IMR-90 (cell line): ENCODE measurements at regions not wholly inside any gene's neighbourhood (a gene's known extent, or its start where the extent isn't known, plus 50 kb on each side); places are given as distances from the start of the nearest gene placed in this dataset.

Experiments used
- ATAC-seq: fragments of 200-7000 bp; cut with Tn5 transposase; 2 replicates; pipeline ENCODE4 v1.9.1; 2020; ENCODE audit warnings: low read depth, mild to moderate bottlenecking, moderate library complexity
- BruUV-seq: library from RNA; stranded (reverse); fragments of 400-500 nt; replicated peaks from 2 replicates; lab custom pipeline; 2021; lab: Mats Ljungman, UMichigan
- CTCF ChIA-PET: fragments of 300-600 bp; formaldehyde crosslinking; extraction: SDS; loops from one replicate; lab custom pipeline; 2021; ENCODE audit warnings: antibody characterized with exemption; lab: Yijun Ruan, JAX
- POLR2A ChIA-PET: fragments of 300-600 bp; sonication (Branson Sonifier 250); formaldehyde crosslinking; loops from one replicate; lab custom pipeline; 2022; ENCODE audit warnings: antibody characterized with exemption; ENCODE audit not compliant: unreplicated experiment; lab: Charles Lee
- DNase-seq: peaks from one replicate; pipeline ENCODE4 v3.0.0; 2013
- H2AFZ ChIP-seq: replicated peaks from 2 replicates; pipeline ENCODE3; 2013; ENCODE audit warnings: low read length, mild to moderate bottlenecking; ENCODE audit not compliant: poor library complexity
- H2AK5ac ChIP-seq: 2 replicates; pipeline ENCODE4 v1.6.1; 2013; ENCODE audit warnings: low read depth, low read length, inconsistent platforms
- H2AK9ac ChIP-seq: replicated peaks from 2 replicates; pipeline ENCODE3; 2013; ENCODE audit warnings: mild to moderate bottlenecking, low read depth, low read length, moderate library complexity; ENCODE audit not compliant: poor library complexity
- H2BK120ac ChIP-seq: 2 replicates; pipeline ENCODE4 v1.6.1; 2013; ENCODE audit warnings: low read depth, low read length, inconsistent platforms
- H2BK15ac ChIP-seq: 3 replicates; pipeline ENCODE4 v1.6.1; 2013; ENCODE audit warnings: low read depth, low read length, inconsistent platforms
- H2BK20ac ChIP-seq: 2 replicates; pipeline ENCODE4 v1.6.1; 2013; ENCODE audit warnings: low read depth, mild to moderate bottlenecking, inconsistent platforms, low read length, moderate library complexity
- H2BK5ac ChIP-seq: 2 replicates; pipeline ENCODE4 v1.6.1; 2013; ENCODE audit warnings: mild to moderate bottlenecking, low read depth, low read length, inconsistent platforms; ENCODE audit not compliant: poor library complexity, severe bottlenecking
- H3K14ac ChIP-seq: replicated peaks from 2 replicates; pipeline ENCODE4 v1.6.1; 2013; ENCODE audit warnings: low read depth, low read length, inconsistent platforms
- H3K18ac ChIP-seq: 2 replicates; pipeline ENCODE4 v1.6.1; 2013; ENCODE audit warnings: low read depth, low read length, control low read depth
- H3K23ac ChIP-seq: 2 replicates; pipeline ENCODE4 v1.6.1; 2013; ENCODE audit warnings: low read depth, low read length, inconsistent platforms
- H3K27ac ChIP-seq: 2 replicates; pipeline ENCODE4 v1.5.1; 2013; ENCODE audit warnings: mild to moderate bottlenecking, control low read depth, low read length; ENCODE audit not compliant: insufficient read depth
- H3K27me3 ChIP-seq: 2 replicates; pipeline ENCODE4 v1.6.1; 2013; ENCODE audit warnings: low read length; ENCODE audit not compliant: control insufficient read depth, insufficient read depth
- H3K36me3 ChIP-seq: 2 replicates; pipeline ENCODE4 v1.6.1; 2013; ENCODE audit warnings: low read length, mixed read lengths; ENCODE audit not compliant: control insufficient read depth, insufficient read depth
- H3K4ac ChIP-seq: 2 replicates; pipeline ENCODE4 v1.6.1; 2013; ENCODE audit warnings: low read depth, low read length, inconsistent platforms
- H3K4me1 ChIP-seq: 2 replicates; pipeline ENCODE4 v1.6.1; 2013; ENCODE audit warnings: low read length, mixed read lengths; ENCODE audit not compliant: control insufficient read depth, insufficient read depth
- H3K4me2 ChIP-seq: 2 replicates; pipeline ENCODE4 v1.6.1; 2013; ENCODE audit warnings: low read depth, mild to moderate bottlenecking, control low read depth, low read length, moderate library complexity
- H3K4me3 ChIP-seq: 2 replicates; pipeline ENCODE4 v1.5.1; 2013; ENCODE audit warnings: low read depth, mild to moderate bottlenecking, control low read depth, low read length, moderate library complexity; ENCODE audit not compliant: insufficient read depth
- H3K56ac ChIP-seq: 2 replicates; pipeline ENCODE4 v1.6.1; 2013; ENCODE audit warnings: low read length, inconsistent platforms; ENCODE audit not compliant: insufficient read depth; ENCODE audit errors: extremely low read depth
- H3K79me1 ChIP-seq, 2 experiments: 2 replicates each; pipeline ENCODE4 v1.6.1; 2013; ENCODE audit warnings: low read length in 2 of 2, inconsistent platforms in 1 of 2, low read depth in 1 of 2
- H3K9ac ChIP-seq: 2 replicates; pipeline ENCODE4 v1.6.1; 2013; ENCODE audit warnings: low read depth, low read length, control low read depth
- H3K9me1 ChIP-seq: 2 replicates; pipeline ENCODE4 v1.6.1; 2013; ENCODE audit warnings: low read length, inconsistent platforms; ENCODE audit not compliant: insufficient read depth
- H3K9me3 ChIP-seq: 2 replicates; pipeline ENCODE4 v1.6.1; 2013; ENCODE audit warnings: low read length; ENCODE audit not compliant: control insufficient read depth, insufficient read depth
- H4K20me1 ChIP-seq: 2 replicates; pipeline ENCODE4 v1.6.1; 2013; ENCODE audit warnings: low read length, inconsistent platforms; ENCODE audit not compliant: insufficient read depth
- H4K5ac ChIP-seq: 2 replicates; pipeline ENCODE4 v1.6.1; 2013; ENCODE audit warnings: mild to moderate bottlenecking, low read depth, low read length, control low read depth
- H4K8ac ChIP-seq, 2 experiments: 2 replicates each; pipeline ENCODE4 v1.6.1; 2013; ENCODE audit warnings: low read depth in 2 of 2, low read length in 2 of 2, control low read depth in 1 of 2, inconsistent platforms in 1 of 2
- H4K91ac ChIP-seq: 2 replicates; pipeline ENCODE4 v1.6.1; 2013; ENCODE audit warnings: low read depth, low read length, inconsistent platforms; ENCODE audit not compliant: insufficient read depth
- BHLHE40 ChIP-seq: fragments of 150-350 bp; IDR thresholded peaks from 2 replicates; pipeline ENCODE4 v1.6.1; 2016; ENCODE audit warnings: mild to moderate bottlenecking, low read depth, low read length
- CEBPB ChIP-seq: IDR thresholded peaks from 2 replicates; pipeline ENCODE4 v1.6.1; 2012; ENCODE audit warnings: low read depth, low read length, improper control_type of control experiment
- CHD1 ChIP-seq: IDR thresholded peaks from 2 replicates; pipeline ENCODE4 v1.6.1; 2012; ENCODE audit warnings: low read depth, low read length, improper control_type of control experiment
- FOS ChIP-seq: fragments of 150-350 bp; IDR thresholded peaks from 2 replicates; pipeline ENCODE4 v1.6.1; 2016; ENCODE audit warnings: low read depth, low read length
- MAFK ChIP-seq: IDR thresholded peaks from 2 replicates; pipeline ENCODE4 v1.6.1; 2012; ENCODE audit warnings: low read depth, low read length, improper control_type of control experiment
- MAZ ChIP-seq: IDR thresholded peaks from 2 replicates; pipeline ENCODE4 v1.6.1; 2012; ENCODE audit warnings: low read depth, mild to moderate bottlenecking, low read length, improper control_type of control experiment, moderate library complexity, borderline replicate concordance
- MXI1 ChIP-seq: IDR thresholded peaks from 2 replicates; pipeline ENCODE4 v1.6.1; 2012; ENCODE audit warnings: low read depth, mild to moderate bottlenecking, low read length, moderate library complexity, borderline replicate concordance
- NFE2L2 ChIP-seq: fragments of 150-350 bp; IDR thresholded peaks from 2 replicates; pipeline ENCODE4 v1.6.1; 2016; ENCODE audit warnings: low read depth, mild to moderate bottlenecking, low read length
- POLR2A ChIP-seq: IDR thresholded peaks from 2 replicates; pipeline ENCODE4 v1.6.1; 2012; ENCODE audit warnings: mild to moderate bottlenecking, low read depth, low read length
- RAD21 ChIP-seq: IDR thresholded peaks from 2 replicates; pipeline ENCODE4 v1.6.1; 2012; ENCODE audit warnings: low read length, improper control_type of control experiment
- RCOR1 ChIP-seq: IDR thresholded peaks from 2 replicates; pipeline ENCODE4 v1.6.1; 2012; ENCODE audit warnings: mild to moderate bottlenecking, low read length, improper control_type of control experiment; ENCODE audit not compliant: insufficient replicate concordance
- RFX5 ChIP-seq: IDR thresholded peaks from 2 replicates; pipeline ENCODE4 v1.8.0; 2012; ENCODE audit warnings: low read depth, mild to moderate bottlenecking, low read length, moderate library complexity
- SMC3 ChIP-seq: fragments of 150-350 bp; IDR thresholded peaks from 2 replicates; pipeline ENCODE4 v1.6.1; 2016; ENCODE audit warnings: low read depth, mild to moderate bottlenecking, antibody characterized with exemption, low read length, moderate library complexity
- WGBS, 2 experiments: methylation state at CpG; one replicate each; pipeline versions ENCODE4 v1.1.5 to v1.1.7; 2013; ENCODE audit warnings: missing lambda C conversion rate in 2 of 2; ENCODE audit not compliant: insufficient read length in 1 of 2; ENCODE audit errors: extremely low coverage in 2 of 2; 5-methylcytosine and 5-hydroxymethylcytosine counted together
- dilution Hi-C: fragments of 300-500 bp; cut with HindIII; formaldehyde crosslinking; loops from one replicate; pipeline ENCODE4 v1.14.3; 2018; ENCODE audit warnings: low sequenced_read_pairs; ENCODE audit not compliant: unreplicated experiment
- in situ Hi-C: fragments of 300-500 bp; cut with MboI; formaldehyde crosslinking; loops from 3 replicates; pipeline ENCODE4 v1.14.3; 2019; ENCODE audit warnings: low sequenced_read_pairs, inconsistent platforms, mixed read lengths
- intact Hi-C: fragments of 100-400 bp; cut with micrococcal nuclease; formaldehyde crosslinking; loops from 2 replicates; pipeline ENCODE4 v1.10.0; 2022
- TF ChIP-seq, protein P1 (sequence below): fragments of 150-350 bp; IDR thresholded peaks from 2 replicates; pipeline ENCODE4 v1.6.1; 2017; ENCODE audit warnings: mild to moderate bottlenecking, antibody characterized with exemption, low read length, low read depth
- TF ChIP-seq, protein P2 (sequence below): conservative IDR thresholded peaks from 2 replicates; pipeline ENCODE4 v1.5.1; 2012; ENCODE audit warnings: mild to moderate bottlenecking, low read depth, low read length, improper control_type of control experiment
- TF ChIP-seq, protein P3 (sequence below): fragments of 150-350 bp; IDR thresholded peaks from 2 replicates; pipeline ENCODE4 v1.6.1; 2016; ENCODE audit warnings: low read depth, mild to moderate bottlenecking, low read length, moderate library complexity, borderline replicate concordance

DNA sequence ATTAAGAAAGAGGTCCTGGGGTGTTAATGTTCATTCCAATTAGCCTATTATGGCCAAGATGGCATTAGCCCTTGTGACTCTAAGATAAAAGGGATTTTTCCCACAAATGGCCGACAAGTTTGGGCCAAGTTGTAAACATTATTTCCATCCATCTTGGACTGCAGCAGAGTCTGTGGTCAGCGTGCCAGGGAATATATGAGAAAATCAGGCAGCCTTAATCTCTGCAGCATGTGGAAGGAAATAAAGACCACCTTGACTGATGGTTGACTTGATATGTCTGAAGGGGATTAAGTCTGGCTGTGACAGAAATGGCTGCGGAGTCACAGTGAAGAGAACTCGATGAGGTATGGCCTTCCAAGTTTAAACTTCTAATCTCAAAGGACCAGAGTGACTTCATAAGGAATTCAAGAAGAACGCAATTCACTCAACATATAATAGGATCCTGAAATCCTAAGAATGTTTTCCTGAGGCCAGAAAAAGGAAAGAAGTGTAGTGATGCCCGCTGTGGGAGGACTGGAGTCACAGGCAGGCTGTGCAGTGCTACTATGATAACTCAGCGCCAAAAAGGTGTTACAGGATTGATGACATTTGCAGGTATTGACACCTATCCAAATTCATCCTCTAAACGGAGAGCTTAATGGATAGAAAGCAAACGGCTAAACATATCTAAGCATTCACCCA lies 287.1 kb downstream of the SEC61B start:
- no peak for DNase-seq
- no peak overlapping the region for H2AK9ac ChIP-seq

More for the DNA sequence above, 287.1 kb downstream of the SEC61B start:
- no peak overlapping the region for H2AK5ac ChIP-seq
- no peak overlapping the region for H3K27ac ChIP-seq
- ChIA-PET POLR2A (no interaction called here), CTCF (no interaction called here)
- dilution Hi-C loops (no loop called here), intact Hi-C loops (no loop called here), in situ Hi-C loops (no loop called here)
- no peaks in the 10 kb centered on the region for H3K36me3 ChIP-seq
- H3K27me3 ChIP-seq: peaks cover 11% of the 10 kb centered on the region
- H4K8ac ChIP-seq: no peak overlapping the region
- H3K9me1 ChIP-seq: no peaks in the 10 kb centered on the region
- H2AFZ ChIP-seq: no peak overlapping the region
- H3K4ac ChIP-seq: no peak overlapping the region
- no peak overlapping the region for H3K23ac ChIP-seq
- no TSS peak for BruUV-seq
- no peak overlapping the region for H3K18ac ChIP-seq
- no peak overlapping the region for H3K4me3 ChIP-seq
- no peak overlapping the region for H3K14ac ChIP-seq
- no peak overlapping the region for H2BK15ac ChIP-seq
- no peak overlapping the region for H4K91ac ChIP-seq
- 50% methylated on average over 1 of the region's 9 CpGs; no CpG with 5 or more reads in 1 of the 2 experiments for WGBS, 2 experiments
- ATAC-seq: no peak
- no peak overlapping the region for H2BK5ac ChIP-seq
- no peak overlapping the region for H4K5ac ChIP-seq
- H3K56ac ChIP-seq: no peak overlapping the region
- TF ChIP-seq CEBPB (no peak), MAFK (no peak), BHLHE40 (no peak), RAD21 (no peak), POLR2A (no peak), NFE2L2 (no peak), FOS (no peak), MAZ (no peak), SMC3 (no peak), CHD1 (no peak), RFX5 (no peak), RCOR1 (no peak), MXI1 (no peak)
- TF ChIP-seq, protein P1, sequence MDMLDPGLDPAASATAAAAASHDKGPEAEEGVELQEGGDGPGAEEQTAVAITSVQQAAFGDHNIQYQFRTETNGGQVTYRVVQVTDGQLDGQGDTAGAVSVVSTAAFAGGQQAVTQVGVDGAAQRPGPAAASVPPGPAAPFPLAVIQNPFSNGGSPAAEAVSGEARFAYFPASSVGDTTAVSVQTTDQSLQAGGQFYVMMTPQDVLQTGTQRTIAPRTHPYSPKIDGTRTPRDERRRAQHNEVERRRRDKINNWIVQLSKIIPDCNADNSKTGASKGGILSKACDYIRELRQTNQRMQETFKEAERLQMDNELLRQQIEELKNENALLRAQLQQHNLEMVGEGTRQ: no peak
- TF ChIP-seq, protein P2, sequence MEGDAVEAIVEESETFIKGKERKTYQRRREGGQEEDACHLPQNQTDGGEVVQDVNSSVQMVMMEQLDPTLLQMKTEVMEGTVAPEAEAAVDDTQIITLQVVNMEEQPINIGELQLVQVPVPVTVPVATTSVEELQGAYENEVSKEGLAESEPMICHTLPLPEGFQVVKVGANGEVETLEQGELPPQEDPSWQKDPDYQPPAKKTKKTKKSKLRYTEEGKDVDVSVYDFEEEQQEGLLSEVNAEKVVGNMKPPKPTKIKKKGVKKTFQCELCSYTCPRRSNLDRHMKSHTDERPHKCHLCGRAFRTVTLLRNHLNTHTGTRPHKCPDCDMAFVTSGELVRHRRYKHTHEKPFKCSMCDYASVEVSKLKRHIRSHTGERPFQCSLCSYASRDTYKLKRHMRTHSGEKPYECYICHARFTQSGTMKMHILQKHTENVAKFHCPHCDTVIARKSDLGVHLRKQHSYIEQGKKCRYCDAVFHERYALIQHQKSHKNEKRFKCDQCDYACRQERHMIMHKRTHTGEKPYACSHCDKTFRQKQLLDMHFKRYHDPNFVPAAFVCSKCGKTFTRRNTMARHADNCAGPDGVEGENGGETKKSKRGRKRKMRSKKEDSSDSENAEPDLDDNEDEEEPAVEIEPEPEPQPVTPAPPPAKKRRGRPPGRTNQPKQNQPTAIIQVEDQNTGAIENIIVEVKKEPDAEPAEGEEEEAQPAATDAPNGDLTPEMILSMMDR: no peak
- TF ChIP-seq, protein P3, sequence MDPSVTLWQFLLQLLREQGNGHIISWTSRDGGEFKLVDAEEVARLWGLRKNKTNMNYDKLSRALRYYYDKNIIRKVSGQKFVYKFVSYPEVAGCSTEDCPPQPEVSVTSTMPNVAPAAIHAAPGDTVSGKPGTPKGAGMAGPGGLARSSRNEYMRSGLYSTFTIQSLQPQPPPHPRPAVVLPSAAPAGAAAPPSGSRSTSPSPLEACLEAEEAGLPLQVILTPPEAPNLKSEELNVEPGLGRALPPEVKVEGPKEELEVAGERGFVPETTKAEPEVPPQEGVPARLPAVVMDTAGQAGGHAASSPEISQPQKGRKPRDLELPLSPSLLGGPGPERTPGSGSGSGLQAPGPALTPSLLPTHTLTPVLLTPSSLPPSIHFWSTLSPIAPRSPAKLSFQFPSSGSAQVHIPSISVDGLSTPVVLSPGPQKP: no peak
- no peaks in the 10 kb centered on the region for H3K9me3 ChIP-seq
- H3K4me1 ChIP-seq: no peaks in the 10 kb centered on the region; the same call in 1 of the 2 replicates
- no peak overlapping the region for H3K9ac ChIP-seq
- no peak overlapping the region for H3K4me2 ChIP-seq
- no peaks in the 10 kb centered on the region for H3K79me1 ChIP-seq
- no peak overlapping the region for H2BK120ac ChIP-seq
- H4K20me1 ChIP-seq: no peaks in the 10 kb centered on the region
- no peak overlapping the region for H2BK20ac ChIP-seq
